Activated CD8-positive, alpha-beta memory T cell treated with anti-CD3 and anti-CD28 coated beads, Interleukin-2, amount 10 ng/mL, durations not matched to agents 7 days and 5 days (primary cell): ENCODE measurements at regions not wholly inside any gene's neighbourhood (a gene's known extent, or its start where the extent isn't known, plus 50 kb on each side); places are given as distances from the start of the nearest gene placed in this dataset.

Experiments
- ATAC-seq: fragments of 150-1000 bp; cut with Tn5 transposase; one replicate; pipeline ENCODE4 v1.10.0; 2021; ENCODE audit warnings: moderate library complexity
- CTCF ChIA-PET: fragments of 350-600 bp; sonication (Branson Sonifier 250); formaldehyde crosslinking; loops from one replicate; lab custom pipeline; 2021; ENCODE audit warnings: antibody characterized with exemption; lab: Charles Lee
- DNase-seq: peaks from one replicate; pipeline ENCODE4 v3.0.0-alpha.2; 2020
- H3K27ac Mint-ChIP-seq: one replicate; pipeline ENCODE4 v1.8.0; 2021; ENCODE audit warnings: mild to moderate bottlenecking, mixed read lengths
- H3K27me3 Mint-ChIP-seq: one replicate; pipeline ENCODE4 v1.8.0; 2021; ENCODE audit warnings: mixed read lengths
- H3K36me3 Mint-ChIP-seq: one replicate; pipeline ENCODE4 v1.8.0; 2021; ENCODE audit warnings: mild to moderate bottlenecking, mixed read lengths
- H3K4me1 Mint-ChIP-seq: one replicate; pipeline ENCODE4 v1.8.0; 2021; ENCODE audit warnings: mixed read lengths
- H3K4me3 Mint-ChIP-seq: one replicate; pipeline ENCODE4 v1.8.0; 2021; ENCODE audit warnings: mild to moderate bottlenecking, moderate library complexity, mixed read lengths
- H3K9me3 Mint-ChIP-seq: one replicate; pipeline ENCODE4 v1.8.0; 2022; ENCODE audit warnings: low read depth, mixed read lengths

DNA sequence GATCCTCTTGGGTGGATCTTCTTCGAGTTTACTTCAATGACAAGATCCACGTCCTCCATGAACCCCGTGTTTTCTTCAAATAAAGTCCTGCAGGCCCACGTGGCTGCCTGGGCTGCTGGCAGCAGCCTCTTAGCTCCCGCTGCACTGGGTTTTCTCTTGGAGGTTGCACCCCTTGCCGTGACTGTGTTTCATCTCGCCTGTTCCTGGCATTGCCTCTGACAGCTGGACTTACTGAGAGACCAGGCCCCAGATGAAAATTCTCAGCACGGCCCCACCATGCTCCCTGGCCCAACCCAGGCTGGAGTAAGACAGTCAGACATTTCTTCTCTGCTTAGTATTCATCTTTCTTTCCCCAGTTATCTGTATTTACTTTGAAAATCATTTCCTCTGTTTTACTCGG, 274.8 kb upstream of the RUNX1 start:
- ATAC-seq, result no peak
- no peaks in the 10 kb centered on the region for H3K4me1 Mint-ChIP-seq
- DNase-seq, result no peak
- no peak overlapping the region for H3K27ac Mint-ChIP-seq
- H3K9me3 Mint-ChIP-seq, result no peaks in the 10 kb centered on the region
- CTCF ChIA-PET, result no interaction called here
- H3K4me3 Mint-ChIP-seq, result no peak overlapping the region
- H3K36me3 Mint-ChIP-seq, result no peaks in the 10 kb centered on the region
- H3K27me3 Mint-ChIP-seq, result peaks cover 5% of the 10 kb centered on the region

DNA sequence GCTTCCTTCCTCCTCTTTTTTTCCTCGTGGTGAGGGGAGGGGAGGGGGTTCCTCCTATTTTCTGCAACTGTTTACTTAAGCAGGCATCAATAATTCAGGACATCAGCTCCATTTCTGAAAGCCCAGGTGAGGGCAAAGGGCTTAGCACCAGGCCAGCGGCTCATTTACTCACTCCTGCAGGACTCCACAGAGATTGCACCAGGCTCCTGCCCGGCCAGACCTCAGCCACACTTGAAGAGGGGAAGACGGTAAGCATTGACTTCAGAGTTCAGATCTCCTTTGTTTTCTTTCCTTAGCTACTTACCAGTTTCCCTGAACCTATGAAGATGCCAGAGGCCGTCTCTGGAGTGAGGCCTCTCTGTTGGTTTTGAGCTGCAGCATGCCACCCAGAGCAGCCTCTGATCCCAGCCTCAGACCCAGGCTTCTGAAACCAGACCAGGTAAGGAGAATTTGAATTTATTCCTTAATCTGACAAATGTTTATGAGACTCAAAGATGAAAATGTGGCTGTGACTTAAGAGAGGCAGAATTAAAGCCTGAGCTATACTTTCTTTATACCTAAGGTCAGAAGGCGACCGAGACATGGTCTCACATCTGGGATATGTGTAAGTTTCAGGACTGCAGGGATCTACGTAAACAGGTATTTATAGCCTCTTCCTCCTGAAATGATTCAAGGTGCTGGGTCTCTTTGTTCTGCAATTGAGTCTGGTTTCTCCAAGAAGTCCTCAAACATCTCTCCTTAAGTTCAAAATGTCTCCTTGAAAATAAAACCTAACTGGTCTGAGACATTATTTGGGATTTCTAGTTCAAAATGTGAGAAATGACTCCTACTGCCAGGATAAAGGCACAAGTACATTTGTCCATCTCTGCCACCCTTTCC, 272.5 kb upstream of the RUNX1 start:
- H3K4me3 Mint-ChIP-seq, result no peak overlapping the region
- DNase-seq, result no peak
- no peaks in the 10 kb centered on the region for H3K9me3 Mint-ChIP-seq
- peaks cover 5% of the 10 kb centered on the region for H3K27me3 Mint-ChIP-seq
- no peaks in the 10 kb centered on the region for H3K4me1 Mint-ChIP-seq
- no peak overlapping the region for H3K27ac Mint-ChIP-seq
- no peaks in the 10 kb centered on the region for H3K36me3 Mint-ChIP-seq
- CTCF ChIA-PET, result no interaction called here
- no peak for ATAC-seq

DNA sequence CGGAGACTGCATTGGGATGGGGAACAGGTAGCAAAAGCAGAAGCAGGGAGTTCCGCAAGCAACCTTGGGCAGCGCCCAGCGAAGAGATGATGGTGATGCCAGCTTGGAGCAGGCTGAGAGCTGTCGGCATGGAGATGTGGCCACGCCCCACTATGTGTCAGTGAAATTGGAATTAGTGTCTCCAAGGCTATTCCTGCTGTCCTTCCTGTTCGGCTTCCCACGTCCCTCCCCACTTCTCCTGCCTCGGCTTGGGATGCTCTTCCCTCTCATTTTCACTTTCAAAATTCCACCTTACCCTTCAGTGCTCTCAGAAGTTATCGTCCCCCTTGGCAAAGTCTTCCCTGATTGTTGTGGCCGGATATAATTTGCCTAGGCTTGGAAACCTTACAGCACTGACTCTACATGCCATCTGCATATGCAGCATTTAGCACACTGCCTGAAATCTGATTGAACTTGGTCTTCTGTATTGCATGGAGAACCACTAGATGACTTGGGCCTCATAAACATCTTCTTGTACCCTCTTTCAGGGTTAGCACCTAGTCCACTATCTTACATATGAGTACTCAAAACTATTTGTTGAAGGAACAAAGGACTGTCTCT, 270.7 kb upstream of the RUNX1 start:
- H3K36me3 Mint-ChIP-seq, result no peaks in the 10 kb centered on the region
- no peak for ATAC-seq
- H3K4me1 Mint-ChIP-seq, result no peaks in the 10 kb centered on the region
- H3K27me3 Mint-ChIP-seq, result peaks cover 2% of the 10 kb centered on the region
- H3K4me3 Mint-ChIP-seq, result no peak overlapping the region
- H3K9me3 Mint-ChIP-seq, result no peaks in the 10 kb centered on the region
- CTCF ChIA-PET, result no interaction called here
- no peak overlapping the region for H3K27ac Mint-ChIP-seq
- no peak for DNase-seq

DNA sequence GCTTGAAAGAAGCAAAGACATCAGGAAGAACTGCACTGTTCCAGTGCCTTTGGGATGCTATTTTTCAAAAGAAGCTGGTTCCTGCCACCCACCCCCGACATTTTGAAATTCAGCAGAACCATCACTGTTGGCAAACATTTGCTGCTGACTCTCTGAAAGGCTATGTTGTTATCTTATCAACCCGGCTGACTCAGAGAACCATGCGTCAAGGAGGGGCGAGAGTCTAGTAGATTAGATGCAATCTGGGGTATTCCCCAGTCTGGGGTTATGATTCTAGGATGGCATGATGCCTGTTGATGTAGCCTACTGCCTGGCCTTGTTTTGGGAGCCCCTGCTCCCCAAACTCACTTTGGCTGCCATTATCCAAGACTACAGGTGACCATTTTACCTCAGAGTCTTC, 267.8 kb upstream of the RUNX1 start:
- DNase-seq (no peak), ATAC-seq (no peak)
- Mint-ChIP-seq H3K4me3 (no peak overlapping the region), H3K9me3 (no peaks in the 10 kb centered on the region), H3K27ac (no peak overlapping the region), H3K27me3 (peaks cover 2% of the 10 kb centered on the region), H3K4me1 (no peaks in the 10 kb centered on the region), H3K36me3 (no peaks in the 10 kb centered on the region)
- CTCF ChIA-PET, result no interaction called here

DNA sequence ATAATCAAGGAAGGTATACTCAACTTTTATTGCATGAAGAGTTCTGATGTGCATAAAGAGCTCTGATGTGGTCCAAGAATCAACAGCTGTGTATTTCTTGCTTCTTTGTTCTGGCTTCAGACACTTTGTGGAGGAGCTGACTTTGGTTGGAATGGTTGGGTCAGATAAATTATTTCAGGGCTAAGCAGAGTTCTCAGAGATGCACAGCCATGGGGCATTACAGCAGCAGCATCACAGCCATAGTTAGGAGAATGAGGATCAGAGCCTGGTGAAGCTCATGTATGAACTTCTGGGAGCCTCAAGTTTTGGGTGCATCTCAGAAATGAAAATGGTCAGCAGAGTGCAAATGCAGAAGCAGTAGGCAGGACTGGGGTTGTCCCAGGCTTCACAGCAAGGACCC, 267.4 kb upstream of the RUNX1 start:
- CTCF ChIA-PET, result no interaction called here
- H3K27me3 Mint-ChIP-seq, result peaks cover 2% of the 10 kb centered on the region

DNA sequence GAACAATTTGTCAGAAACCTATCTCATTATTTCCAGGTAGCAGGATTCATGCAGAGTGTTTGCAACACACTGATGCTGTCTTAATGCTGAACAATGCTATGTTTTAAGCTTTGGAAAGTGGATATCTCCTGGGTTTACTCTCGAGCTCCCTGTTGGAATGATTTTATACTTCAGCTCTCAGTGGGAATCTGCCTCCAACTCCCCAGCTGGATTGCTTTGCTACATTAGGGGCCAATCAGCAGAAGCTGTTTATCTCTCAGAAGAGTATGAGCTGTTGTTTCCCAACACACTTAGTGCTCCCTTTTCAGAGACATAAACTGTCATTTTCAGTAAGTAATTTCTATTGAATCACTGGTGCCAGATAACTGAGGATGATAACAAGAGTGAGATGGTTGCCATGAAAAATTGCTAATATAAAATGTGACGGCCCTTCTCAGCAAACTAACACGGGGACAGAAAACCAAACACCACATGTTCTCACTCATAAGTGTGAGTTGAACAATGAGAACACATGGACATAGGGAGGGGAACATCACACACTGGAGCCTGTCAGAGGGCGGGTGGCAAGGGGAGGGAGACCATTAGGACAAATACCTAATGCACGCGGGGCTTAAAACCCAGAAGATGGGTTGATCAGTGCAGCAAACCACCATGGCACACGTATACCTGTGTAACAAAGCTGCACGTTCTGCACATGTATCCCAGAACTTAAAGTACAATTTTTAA, 265.9 kb upstream of the RUNX1 start:
- H3K4me1 Mint-ChIP-seq, result no peaks in the 10 kb centered on the region
- no peak overlapping the region for H3K27ac Mint-ChIP-seq
- ATAC-seq (no peak), DNase-seq (no peak)
- peaks cover 2% of the 10 kb centered on the region for H3K27me3 Mint-ChIP-seq
- H3K4me3 Mint-ChIP-seq, result no peak overlapping the region
- CTCF ChIA-PET, result no interaction called here
- H3K36me3 Mint-ChIP-seq, result no peaks in the 10 kb centered on the region
- no peaks in the 10 kb centered on the region for H3K9me3 Mint-ChIP-seq

More for the DNA sequence above, 267.4 kb upstream of the RUNX1 start:
- ATAC-seq (no peak), DNase-seq (no peak)
- Mint-ChIP-seq H3K9me3 (no peaks in the 10 kb centered on the region), H3K4me3 (no peak overlapping the region), H3K27ac (no peak overlapping the region), H3K36me3 (no peaks in the 10 kb centered on the region), H3K4me1 (no peaks in the 10 kb centered on the region)

DNA sequence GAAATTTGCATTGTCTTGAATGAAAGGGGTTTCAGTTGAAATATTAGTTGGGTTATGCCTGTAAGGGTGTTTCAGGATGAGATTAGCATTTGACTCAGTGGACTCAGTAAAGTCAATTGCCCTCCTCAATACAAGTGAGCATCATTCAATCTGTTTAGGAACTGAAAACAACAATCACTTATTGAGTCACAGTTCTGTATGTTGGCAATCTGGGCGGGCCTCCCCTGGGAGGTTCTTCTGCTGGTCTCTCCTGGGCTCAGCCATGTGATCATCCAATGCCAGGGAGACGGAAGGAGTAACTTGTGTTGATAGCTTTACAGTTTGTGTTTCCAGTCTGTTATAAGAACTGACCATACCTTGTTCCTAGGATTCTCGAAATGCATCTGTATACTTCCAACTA, 262.9 kb upstream of the RUNX1 start:
- CTCF ChIA-PET, result no interaction called here
- Mint-ChIP-seq H3K4me1 (no peaks in the 10 kb centered on the region), H3K27ac (no peak overlapping the region), H3K36me3 (no peaks in the 10 kb centered on the region), H3K27me3 (peaks cover 2% of the 10 kb centered on the region), H3K9me3 (no peaks in the 10 kb centered on the region), H3K4me3 (no peak overlapping the region)
- no peak for ATAC-seq
- DNase-seq, result no peak

DNA sequence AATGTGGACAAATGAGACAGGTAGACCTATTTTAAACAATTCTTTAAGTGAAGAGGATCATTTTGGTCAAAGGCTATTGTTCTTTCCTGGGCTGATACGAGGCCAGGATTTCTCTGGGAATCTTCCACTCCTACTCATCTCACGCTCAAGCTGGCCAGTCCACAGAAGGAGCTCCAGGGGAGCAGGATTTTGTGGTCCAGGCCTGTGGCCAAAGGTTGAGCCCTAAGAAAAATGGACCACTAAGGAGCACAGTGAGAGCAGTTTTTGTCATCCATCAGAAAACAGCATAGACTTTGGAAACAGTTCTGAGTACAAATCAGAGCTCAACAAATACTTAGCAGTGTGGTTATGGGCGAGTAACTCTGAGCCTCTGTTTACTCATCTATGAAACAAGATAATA, 260.2 kb upstream of the RUNX1 start:
- no peaks in the 10 kb centered on the region for H3K9me3 Mint-ChIP-seq
- DNase-seq (no peak), ATAC-seq (no peak)
- no peak overlapping the region for H3K4me3 Mint-ChIP-seq
- CTCF ChIA-PET, result no interaction called here
- H3K27ac Mint-ChIP-seq, result no peak overlapping the region
- no peaks in the 10 kb centered on the region for H3K4me1 Mint-ChIP-seq
- H3K36me3 Mint-ChIP-seq, result no peaks in the 10 kb centered on the region
- no peaks in the 10 kb centered on the region for H3K27me3 Mint-ChIP-seq

DNA sequence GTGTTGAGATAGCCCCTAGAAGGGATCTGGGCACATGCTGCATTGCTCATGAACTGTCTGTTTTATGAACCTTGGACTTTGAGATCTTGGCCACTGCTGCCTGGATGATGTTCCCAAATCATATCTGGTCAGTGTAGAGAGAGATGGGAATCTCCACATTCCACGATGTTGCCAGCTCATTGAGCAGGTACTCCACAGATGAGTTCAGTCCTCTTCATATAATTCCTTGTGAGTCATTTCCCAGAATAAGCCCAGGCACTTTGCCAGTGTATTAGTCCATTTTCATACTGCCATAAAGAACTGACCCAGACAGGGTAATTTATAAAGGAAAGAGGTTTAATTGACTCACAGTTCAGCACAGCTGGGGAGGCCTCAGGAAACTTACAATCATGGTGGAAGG, 254.0 kb upstream of the RUNX1 start:
- Mint-ChIP-seq H3K27ac (no peak overlapping the region), H3K4me1 (no peaks in the 10 kb centered on the region), H3K9me3 (no peaks in the 10 kb centered on the region), H3K4me3 (no peak overlapping the region), H3K27me3 (peaks cover 2% of the 10 kb centered on the region), H3K36me3 (no peaks in the 10 kb centered on the region)
- CTCF ChIA-PET, result no interaction called here
- ATAC-seq (no peak), DNase-seq (no peak)

DNA sequence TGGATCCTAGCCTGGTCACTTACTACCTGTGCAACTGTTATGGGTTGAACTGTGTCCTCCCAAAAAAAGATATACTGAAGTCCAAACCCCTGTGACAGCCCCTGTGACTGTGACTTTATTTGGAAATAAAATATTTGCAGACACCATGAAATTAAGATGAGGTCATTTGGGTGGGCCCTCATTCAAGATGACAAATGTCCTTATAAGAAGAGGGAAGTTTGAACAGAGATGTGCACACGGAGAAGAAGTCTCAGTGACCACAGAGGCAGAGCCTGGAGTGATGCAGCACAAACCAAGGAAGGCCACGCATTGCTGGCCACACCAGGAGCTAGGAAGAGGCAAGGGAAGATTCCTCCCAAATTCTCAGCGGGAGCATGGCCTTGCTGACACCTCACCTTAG, 249.7 kb upstream of the RUNX1 start:
- Mint-ChIP-seq H3K4me1 (no peaks in the 10 kb centered on the region), H3K27ac (no peak overlapping the region), H3K27me3 (peaks cover 1% of the 10 kb centered on the region), H3K4me3 (no peak overlapping the region), H3K36me3 (no peaks in the 10 kb centered on the region), H3K9me3 (no peaks in the 10 kb centered on the region)
- DNase-seq, result no peak
- no peak for ATAC-seq
- CTCF ChIA-PET, result no interaction called here

DNA sequence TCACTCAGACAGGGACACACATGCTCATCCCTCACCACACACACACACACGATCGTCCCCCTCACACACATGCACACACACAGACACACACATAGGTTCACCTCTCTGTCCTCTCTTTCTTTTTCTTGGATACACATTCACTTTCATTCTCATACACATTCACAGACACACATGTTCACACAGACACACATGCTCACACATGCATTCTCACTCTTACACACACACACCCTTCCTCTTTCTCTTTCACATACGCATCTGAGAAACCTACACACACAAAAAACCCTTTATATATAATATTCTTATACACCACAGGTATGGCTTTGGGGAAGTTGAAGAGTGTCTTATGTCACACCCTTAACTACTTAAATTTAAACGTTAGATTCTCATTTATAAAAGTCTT, 248.6 kb upstream of the RUNX1 start:
- H3K36me3 Mint-ChIP-seq, result no peaks in the 10 kb centered on the region
- H3K27ac Mint-ChIP-seq, result no peak overlapping the region
- ATAC-seq (no peak), DNase-seq (no peak)
- CTCF ChIA-PET, result no interaction called here
- H3K9me3 Mint-ChIP-seq, result no peaks in the 10 kb centered on the region
- H3K4me1 Mint-ChIP-seq, result no peaks in the 10 kb centered on the region
- H3K4me3 Mint-ChIP-seq, result no peak overlapping the region
- no peaks in the 10 kb centered on the region for H3K27me3 Mint-ChIP-seq

DNA sequence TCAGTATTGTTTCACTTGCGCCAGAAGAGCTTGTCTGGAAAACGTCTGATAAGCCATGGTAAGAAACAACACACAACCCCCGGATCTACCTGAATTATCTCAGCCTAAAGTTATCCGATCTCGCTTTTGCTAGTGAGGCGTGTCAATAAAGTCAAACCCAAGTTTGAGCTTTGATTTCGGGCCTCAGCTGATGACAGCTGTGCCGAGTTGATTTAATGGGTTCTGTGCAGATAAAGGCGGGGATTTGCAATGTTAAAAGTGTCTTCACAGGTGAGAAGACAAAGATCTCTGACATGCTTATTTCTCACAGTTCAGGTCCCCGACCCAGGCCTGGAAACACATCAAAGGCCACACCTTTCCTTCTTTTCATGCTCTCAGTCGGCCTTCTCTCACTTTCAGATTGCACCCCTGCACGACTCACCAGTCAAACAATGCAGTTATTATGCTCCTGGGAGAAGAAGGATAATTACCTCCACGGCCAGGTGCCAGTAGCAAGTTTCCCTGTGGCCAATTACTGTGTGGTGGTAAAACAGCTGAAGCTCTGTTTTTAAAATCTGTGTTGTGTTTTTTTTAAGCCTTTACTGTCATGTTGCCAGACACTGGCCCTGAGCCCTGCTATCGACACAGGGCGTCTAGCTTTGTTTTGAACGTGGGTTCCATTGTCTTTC, 245.3 kb upstream of the RUNX1 start:
- Mint-ChIP-seq H3K36me3 (no peaks in the 10 kb centered on the region), H3K4me1 (no peaks in the 10 kb centered on the region), H3K27ac (no peak overlapping the region), H3K4me3 (no peak overlapping the region), H3K27me3 (peaks cover 3% of the 10 kb centered on the region), H3K9me3 (no peaks in the 10 kb centered on the region)
- ATAC-seq, result no peak
- DNase-seq, result no peak
- CTCF ChIA-PET, result no interaction called here

DNA sequence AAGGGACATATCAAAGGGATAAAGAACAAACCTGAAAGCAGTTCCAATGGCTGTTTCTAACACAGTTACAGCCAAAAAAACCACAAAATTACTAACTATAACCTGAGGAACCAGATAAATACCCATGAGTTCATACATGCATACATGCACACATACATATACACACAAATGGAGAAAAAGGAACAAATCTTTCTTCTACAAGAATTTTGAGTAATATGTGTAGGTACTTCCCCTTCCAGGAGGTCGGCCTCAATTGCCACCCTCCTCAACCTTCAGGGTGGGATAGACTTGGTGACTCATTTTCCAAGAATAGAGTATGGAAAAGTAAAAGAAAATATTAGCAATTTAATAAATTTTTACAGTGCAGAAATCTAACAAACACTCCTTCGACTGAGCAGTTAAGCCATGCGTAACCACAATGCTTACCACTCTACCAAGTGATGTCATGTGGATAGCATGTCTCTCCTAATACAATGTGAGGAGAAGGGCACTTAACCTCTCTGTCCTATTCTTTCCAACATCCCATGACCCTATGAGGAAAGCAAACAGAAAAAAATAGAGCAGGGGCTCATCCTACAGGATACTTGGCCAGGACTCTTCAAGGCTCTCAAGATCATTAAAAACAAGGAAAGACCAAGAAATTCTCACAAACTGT, 243.0 kb upstream of the RUNX1 start:
- Mint-ChIP-seq H3K27ac (no peak overlapping the region), H3K36me3 (peaks cover 3% of the 10 kb centered on the region), H3K27me3 (peaks cover 5% of the 10 kb centered on the region), H3K9me3 (peaks cover 13% of the 10 kb centered on the region), H3K4me3 (no peak overlapping the region), H3K4me1 (no peaks in the 10 kb centered on the region)
- CTCF ChIA-PET, result no interaction called here
- DNase-seq, result no peak
- ATAC-seq, result no peak
